H1 (cell line): ENCODE measurements at regions not wholly inside any gene's neighbourhood (a gene's known extent, or its start where the extent isn't known, plus 50 kb on each side); places are given as distances from the start of the nearest gene placed in this dataset.

Experiments used
- CTCF ChIA-PET: fragments of 300-600 bp; sonication (Branson Sonifier 250); formaldehyde crosslinking; loops from one replicate; lab custom pipeline; 2021; ENCODE audit not compliant: partially characterized antibody; lab: Charles Lee
- POLR2A ChIA-PET: fragments of 300-600 bp; sonication (Branson Sonifier 250); formaldehyde crosslinking; loops from one replicate; lab custom pipeline; 2021; ENCODE audit warnings: inconsistent platforms; ENCODE audit not compliant: partially characterized antibody; lab: Charles Lee
- DNase-seq, 2 experiments: peaks; one replicate each; pipeline versions ENCODE4 v3.0.0 to v3.0.0-alpha.2; 2010 to 2022; ENCODE audit warnings: low spot score in 2 of 2, low read depth in 1 of 2, mixed read lengths in 1 of 2
- FAIRE-seq: peaks from 2 replicates; lab custom pipeline; 2011; peaks lifted over from hg19 to GRCh38; lab: Jason Lieb, UNC
- H2AFZ ChIP-seq: 2 replicates; pipeline ENCODE4 v1.8.1; 2012; ENCODE audit warnings: low read length, inconsistent platforms
- H2AK5ac ChIP-seq: 2 replicates; pipeline ENCODE4 v1.6.1; 2013; ENCODE audit warnings: low read depth, low read length
- H2BK120ac ChIP-seq: replicated peaks from 2 replicates; pipeline ENCODE3; 2013; ENCODE audit warnings: low read depth, low read length, inconsistent platforms
- H2BK12ac ChIP-seq: 2 replicates; pipeline ENCODE4 v1.6.1; 2013; ENCODE audit warnings: low read depth, low read length
- H2BK15ac ChIP-seq: 2 replicates; pipeline ENCODE4 v1.6.1; 2013; ENCODE audit warnings: low read length
- H2BK20ac ChIP-seq: 2 replicates; pipeline ENCODE4 v1.6.1; 2013; ENCODE audit warnings: low read length
- H2BK5ac ChIP-seq: 2 replicates; pipeline ENCODE4 v1.6.1; 2013; ENCODE audit warnings: low read depth, low read length
- H3K14ac ChIP-seq: 2 replicates; pipeline ENCODE4 v1.6.1; 2013; ENCODE audit warnings: inconsistent platforms; ENCODE audit not compliant: insufficient read length
- H3K18ac ChIP-seq: 2 replicates; pipeline ENCODE4 v1.6.1; 2013; ENCODE audit warnings: low read length; ENCODE audit errors: extremely low read depth
- H3K23ac ChIP-seq: 2 replicates; pipeline ENCODE4 v1.6.1; 2013; ENCODE audit warnings: inconsistent platforms; ENCODE audit not compliant: insufficient read length
- H3K23me2 ChIP-seq: 2 replicates; pipeline ENCODE4 v1.6.1; 2013; ENCODE audit warnings: low read depth, low read length
- H3K27ac ChIP-seq: 2 replicates; pipeline ENCODE4 v1.6.1; 2011; ENCODE audit warnings: low read depth, low read length, inconsistent platforms
- H3K27me3 ChIP-seq, 4 experiments: replicated peaks in 1 of 4; 1 replicate in 1 of 4; 2 replicates in 3 of 4; pipeline versions ENCODE4 v1.6.1 to v1.8.1; 2011 to 2013; ENCODE audit warnings: low read length in 3 of 4, mild to moderate bottlenecking in 3 of 4, inconsistent platforms in 2 of 4, mixed read lengths in 2 of 4, moderate library complexity in 1 of 4; ENCODE audit not compliant: control insufficient read depth in 3 of 4, insufficient read depth in 3 of 4; ENCODE audit errors: extremely low read depth in 1 of 4
- H3K36me3 ChIP-seq, 4 experiments: 2 replicates each; pipeline versions ENCODE4 v1.6.1 to v1.8.1; 2011 to 2013; ENCODE audit warnings: mild to moderate bottlenecking in 4 of 4, low read length in 3 of 4, moderate library complexity in 2 of 4, control low read depth in 1 of 4, inconsistent platforms in 1 of 4; ENCODE audit not compliant: insufficient read depth in 4 of 4, control insufficient read depth in 2 of 4
- H3K4ac ChIP-seq: replicated peaks from 2 replicates; pipeline ENCODE3; 2013; ENCODE audit warnings: low read length, low read depth, mixed read lengths, inconsistent platforms; ENCODE audit not compliant: insufficient read length
- H3K4me1 ChIP-seq, 4 experiments: replicated peaks in 1 of 4; 1 replicate in 1 of 4; 2 replicates in 3 of 4; pipeline versions ENCODE4 v1.6.1 to v1.8.1; 2011 to 2013; ENCODE audit warnings: low read length in 3 of 4, inconsistent platforms in 2 of 4, mixed read lengths in 1 of 4; ENCODE audit not compliant: insufficient read depth in 4 of 4, control insufficient read depth in 3 of 4
- H3K4me2 ChIP-seq, 2 experiments: 2 replicates each; pipeline versions ENCODE4 v1.6.1 to v1.8.1; 2011 to 2013; ENCODE audit warnings: low read depth in 2 of 2, low read length in 2 of 2, control low read depth in 1 of 2, inconsistent platforms in 1 of 2, mild to moderate bottlenecking in 1 of 2; ENCODE audit not compliant: insufficient read depth in 1 of 2
- H3K4me3 ChIP-seq, 4 experiments: fragments of 200-600, 300-600 bp in 1 of 4; sonication (generic), shearing (Covaris generic), sonication (Bioruptor Twin) in 1 of 4; 2 replicates each; pipeline versions ENCODE4 v1.5.1 to v1.8.1; 2011 to 2016; ENCODE audit warnings: low read length in 4 of 4, low read depth in 3 of 4, control low read depth in 2 of 4, inconsistent platforms in 2 of 4, mild to moderate bottlenecking in 2 of 4, mixed read lengths in 1 of 4, moderate library complexity in 1 of 4; ENCODE audit not compliant: insufficient read depth in 2 of 4; ENCODE audit errors: extremely low read depth in 1 of 4
- H3K56ac ChIP-seq: replicated peaks from 2 replicates; pipeline ENCODE3; 2013; ENCODE audit warnings: low read depth, mild to moderate bottlenecking, mixed read lengths, low read length, inconsistent platforms; ENCODE audit not compliant: insufficient read length
- H3K79me1 ChIP-seq: 2 replicates; pipeline ENCODE4 v1.6.1; 2013; ENCODE audit warnings: low read depth, low read length, control low read depth
- H3K79me2 ChIP-seq, 2 experiments: 2 replicates each; pipeline versions ENCODE4 v1.6.1 to v1.8.1; 2012 to 2013; ENCODE audit warnings: low read length in 2 of 2, mild to moderate bottlenecking in 2 of 2, inconsistent platforms in 1 of 2; ENCODE audit not compliant: insufficient read depth in 2 of 2, control insufficient read depth in 1 of 2
- H3K9ac ChIP-seq, 4 experiments: replicated peaks in 1 of 4; 1 replicate in 1 of 4; 2 replicates in 3 of 4; pipeline versions ENCODE4 v1.6.1 to v1.8.1; 2011 to 2013; ENCODE audit warnings: low read depth in 3 of 4, low read length in 3 of 4, control low read depth in 2 of 4, mild to moderate bottlenecking in 2 of 4, moderate library complexity in 2 of 4, inconsistent platforms in 1 of 4; ENCODE audit errors: extremely low read depth in 1 of 4
- H3K9me3 ChIP-seq, 2 experiments: 2 replicates each; pipeline versions ENCODE4 v1.6.1 to v1.8.1; 2012 to 2013; ENCODE audit warnings: mild to moderate bottlenecking in 2 of 2, moderate library complexity in 2 of 2, control low read depth in 1 of 2, inconsistent platforms in 1 of 2, low read depth in 1 of 2, low read length in 1 of 2, mixed read lengths in 1 of 2; ENCODE audit not compliant: insufficient read depth in 2 of 2
- H4K20me1 ChIP-seq, 2 experiments: replicated peaks in 1 of 2; 2 replicates each; pipeline versions ENCODE3 to v1.8.1; 2011 to 2013; ENCODE audit warnings: inconsistent platforms in 2 of 2, low read length in 2 of 2, mild to moderate bottlenecking in 1 of 2; ENCODE audit not compliant: insufficient read depth in 2 of 2, control insufficient read depth in 1 of 2
- H4K5ac ChIP-seq: 2 replicates; pipeline ENCODE4 v1.6.1; 2013; ENCODE audit warnings: low read length, low read depth, mixed read lengths, inconsistent platforms; ENCODE audit not compliant: insufficient read length
- H4K8ac ChIP-seq: 2 replicates; pipeline ENCODE4 v1.8.0; 2013; ENCODE audit warnings: mild to moderate bottlenecking, moderate library complexity, low read length, inconsistent platforms; ENCODE audit not compliant: insufficient read depth; ENCODE audit errors: extremely low read depth
- H4K91ac ChIP-seq: replicated peaks from 2 replicates; pipeline ENCODE3; 2013; ENCODE audit warnings: low read length, mixed read lengths, inconsistent platforms; ENCODE audit not compliant: insufficient read length
- FOSL1 ChIP-seq: IDR thresholded peaks from 2 replicates; pipeline ENCODE4 v1.6.1; 2011; ENCODE audit warnings: mild to moderate bottlenecking, low read depth, low read length, moderate library complexity; ENCODE audit not compliant: insufficient read depth
- RAD21 ChIP-seq, 2 experiments: IDR thresholded peaks in 1 of 2; conservative IDR thresholded peaks in 1 of 2; 2 replicates each; pipeline ENCODE4 v1.6.1; 2011; ENCODE audit warnings: low read depth in 2 of 2, low read length in 2 of 2, improper control_type of control experiment in 1 of 2, inconsistent platforms in 1 of 2, mild to moderate bottlenecking in 1 of 2, moderate library complexity in 1 of 2
- SP1 ChIP-seq: IDR thresholded peaks from 2 replicates; pipeline ENCODE4 v1.6.1; 2011; ENCODE audit warnings: low read depth, low read length
- WGBS, 2 experiments: shearing (Covaris generic) in 1 of 2; methylation state at CpG; one replicate each; pipeline versions ENCODE4 v1.1.6 to v1.1.7; 2013 to 2015; ENCODE audit warnings: low lambda C conversion rate in 2 of 2, mixed read lengths in 2 of 2, inconsistent platforms in 1 of 2, low coverage in 1 of 2, missing lambda C conversion rate in 1 of 2; ENCODE audit not compliant: insufficient replicate concordance in 2 of 2, insufficient coverage in 1 of 2, insufficient read length in 1 of 2; ENCODE audit errors: extremely low coverage in 1 of 2, missing lambda C conversion rate in 1 of 2; 5-methylcytosine and 5-hydroxymethylcytosine counted together

DNA sequence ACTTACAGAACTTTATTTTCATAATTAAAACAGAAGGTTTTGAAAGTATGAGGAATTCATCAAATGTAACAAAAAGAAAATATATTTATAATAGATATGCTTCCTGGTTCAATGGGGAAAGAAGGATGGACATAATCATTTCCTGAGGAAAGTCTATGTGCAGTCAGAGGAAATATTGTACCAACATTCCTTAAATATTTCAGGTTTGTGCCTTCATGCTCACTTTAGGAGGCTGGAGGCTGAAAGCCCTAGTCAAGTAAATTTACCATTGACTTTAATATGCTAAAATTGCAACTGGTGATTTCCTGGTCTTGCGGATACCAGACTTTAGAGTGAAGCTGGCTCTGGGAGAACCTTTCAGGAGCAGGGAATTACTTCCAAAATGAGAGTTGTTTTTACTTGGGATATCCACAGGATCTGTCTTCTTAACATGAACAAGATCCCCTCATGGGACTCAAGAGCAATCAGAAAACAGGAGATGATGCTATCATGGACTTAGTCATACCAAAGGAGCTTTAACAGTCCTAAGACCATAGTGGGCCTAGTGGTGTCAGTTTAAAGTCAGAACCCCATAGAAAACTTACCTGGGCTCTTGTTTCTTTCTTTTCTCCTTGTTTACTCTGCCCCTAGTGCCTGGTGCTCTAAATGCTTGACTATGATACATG is 762.8 kb upstream of the GRAMD2B start:
- Histone ChIP-seq H3K36me3 (no peaks in the 10 kb centered on the region), H2BK5ac (no peak overlapping the region; the same call in 1 of the 2 replicates), H3K79me2 (no peaks in the 10 kb centered on the region), H3K9me3 (peaks cover 0 to 5% of the 10 kb centered on the region in 2 experiments; a peak in 1 of 4 replicates), H2BK12ac (peak overlapping the region; percentile 9; the same call in 1 of the 2 replicates), H3K79me1 (no peaks in the 10 kb centered on the region), H3K4ac (no peak overlapping the region), H4K20me1 (no peaks in the 10 kb centered on the region), H2BK120ac (no peak overlapping the region), H3K4me1 (peaks cover 0 to 8% (median 5%) of the 10 kb centered on the region in 4 experiments; a peak in 2 of 7 replicates), H2AFZ (no peak overlapping the region), H3K27ac (no peak overlapping the region), H4K91ac (no peak overlapping the region), H4K8ac (no peak overlapping the region), H3K14ac (no peak overlapping the region), H2BK20ac (no peak overlapping the region), H2BK15ac (no peak overlapping the region), H3K56ac (no peak overlapping the region), H3K23me2 (no peaks in the 10 kb centered on the region), H3K9ac (no peak overlapping the region), H3K23ac (no peak overlapping the region), H4K5ac (no peak overlapping the region), H3K4me3 (no peak overlapping the region), H2AK5ac (no peak overlapping the region), H3K18ac (no peak overlapping the region), H3K27me3 (peaks cover 0 to 1% (median 0%) of the 10 kb centered on the region in 4 experiments; a peak in 1 of 7 replicates), H3K4me2 (peak overlapping the region; percentile 11 to 13; a peak in 2 of 4 replicates)
- FAIRE-seq (no peak), DNase-seq (no peak)
- 65% methylated on average over 1 of the region's 1 CpG; no CpG with 5 or more reads in 1 of the 2 experiments for WGBS, 2 experiments
- POLR2A ChIA-PET: no interaction called here
- CTCF ChIA-PET: interaction anchor here (0.6 kb wide), 1 partner anchor 531 kb away, joined by 3 read pairs; no protein-coding TSS in a partner anchor
- TF ChIP-seq FOSL1: no peak
- TF ChIP-seq SP1: no peak
- TF ChIP-seq RAD21 (IDR thresholded peaks at IDR 0.05 in 1 of 2, conservative IDR thresholded peaks at IDR 0.05 in 1 of 2; ENCODE audit: low read depth in 2 of 2, low read length in 2 of 2): peak; percentile 8 to 25; a peak in 1 of 4 replicates
